Ovary (tissue), 7 donors: ENCODE measurements at regions not wholly inside any gene's neighbourhood (a gene's known extent, or its start where the extent isn't known, plus 50 kb on each side); places are given as distances from the start of the nearest gene placed in this dataset.

Source experiments
- DNase-seq, 5 donors: peaks; one replicate each; pipeline ENCODE4 v3.0.0-alpha.2; 2019 to 2020
- H3K27ac ChIP-seq, 2 donors: fragments of 200-600 bp; one replicate each; pipeline versions ENCODE4 v1.5.1 to v1.8.0; 2019 to 2022
- H3K27me3 ChIP-seq: fragments of 200-600 bp; one replicate; pipeline ENCODE4 v1.8.0; 2022
- H3K36me3 ChIP-seq: fragments of 200-600 bp; sonication (generic); one replicate; pipeline ENCODE4 v1.5.1; 2019
- H3K4me1 ChIP-seq: one replicate; pipeline ENCODE4 v1.8.1; 2013; ENCODE audit warnings: mild to moderate bottlenecking, moderate library complexity; ENCODE audit not compliant: insufficient read depth
- H3K4me3 ChIP-seq: fragments of 200-600 bp; sonication (generic); one replicate; pipeline ENCODE4 v1.5.1; 2017
- H3K9me3 ChIP-seq, 2 donors: fragments of 200-600 bp in 1 of 2; sonication (generic) in 1 of 2; one replicate each; pipeline versions ENCODE4 v1.5.1 to v1.8.1; 2013 to 2019; ENCODE audit warnings: mild to moderate bottlenecking in 1 of 2, moderate library complexity in 1 of 2
- CTCF ChIP-seq, 3 donors: fragments of 450-650 bp in 2 of 3; fragments of 200-600 bp in 1 of 3; IDR thresholded peaks; one replicate each; pipeline versions ENCODE4 v1.5.1 to v1.8.0; 2016 to 2022; ENCODE audit warnings: antibody characterized with exemption in 3 of 3, mild to moderate bottlenecking in 1 of 3
- EP300 ChIP-seq: sonication (generic); formaldehyde crosslinking; IDR thresholded peaks from one replicate; pipeline ENCODE4 v1.6.1; 2017; ENCODE audit warnings: antibody characterized with exemption
- POLR2A ChIP-seq: fragments of 450-650 bp; IDR thresholded peaks from one replicate; pipeline ENCODE4 v1.6.1; 2017; ENCODE audit warnings: antibody characterized with exemption, mild to moderate bottlenecking, moderate library complexity
- WGBS, 3 donors: extraction: QIAGEN DNeasy Blood & Tissue Kit in 1 of 3; methylation state at CpG; one replicate each; pipeline versions ENCODE4 v1.1.5 to v1.1.7; 2013 to 2017; 5-methylcytosine and 5-hydroxymethylcytosine counted together
- intact Hi-C, 4 donors: fragments of 100-400 bp; cut with DNase I; formaldehyde crosslinking; loops; one replicate each; pipeline versions ENCODE4 v1.11.0 to v1.15.1; 2022 to 2023
- donor health status: DM: no; HTN: no; CAD: no; lungs with moderate emphysema.
- donor health status: DM: no; HTN: no; CAD: no.
- donor health status: Bipolar disorder and iron deficiency.
- donor health status: DM: no; HTN: no; CAD: no.
- donor health status: DM: yes; HTN: yes; CAD: no.

GRCh38 chr5:103724271-103724670 is 161.7 kb upstream of the NUDT12 start:
- intact Hi-C loops: no loop called here
- Histone ChIP-seq H3K36me3 (no peaks in the 10 kb centered on the region), H3K4me3 (no peak overlapping the region), H3K9me3 (no peaks in the 10 kb centered on the region), H3K27ac (no peak overlapping the region), H3K4me1 (no peaks in the 10 kb centered on the region), H3K27me3 (no peaks in the 10 kb centered on the region)
- no peak for DNase-seq
- TF ChIP-seq POLR2A (no peak), EP300 (no peak), CTCF (IDR thresholded peaks at IDR 0.05) (no peak)

GRCh38 chr5:103721183-103721582 is 158.6 kb upstream of the NUDT12 start:
- TF ChIP-seq CTCF (IDR thresholded peaks at IDR 0.05) (no peak), EP300 (no peak), POLR2A (no peak)
- WGBS, 3 donors: 78 to 88% (median 85%) methylated on average over 3 of the region's 3 CpGs
- intact Hi-C loops: no loop called here
- H3K27me3 ChIP-seq: no peaks in the 10 kb centered on the region
- no peak for DNase-seq
- no peak overlapping the region for H3K27ac ChIP-seq
- no peaks in the 10 kb centered on the region for H3K9me3 ChIP-seq
- no peaks in the 10 kb centered on the region for H3K36me3 ChIP-seq
- no peaks in the 10 kb centered on the region for H3K4me1 ChIP-seq
- no peak overlapping the region for H3K4me3 ChIP-seq

DNA sequence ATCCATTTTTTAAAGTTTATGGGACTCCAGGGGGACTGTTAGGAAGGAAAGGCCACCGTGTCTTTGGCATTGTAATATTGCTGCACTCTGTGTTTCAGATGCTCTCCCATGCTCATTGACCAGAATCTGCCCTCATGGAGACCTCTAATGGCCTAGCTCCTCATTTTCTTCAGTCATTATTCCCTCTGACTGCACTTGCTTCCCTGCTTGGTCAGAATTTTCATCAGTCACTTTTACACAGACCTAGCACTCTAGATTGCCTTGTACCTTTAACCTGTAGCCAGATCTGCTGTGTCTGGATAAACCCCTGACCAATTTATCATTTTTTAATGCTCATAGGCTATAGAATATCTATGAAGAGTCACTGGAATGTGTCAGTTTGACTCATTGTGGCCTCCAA is 155.5 kb upstream of the NUDT12 start:
- DNase-seq: no peak
- no peak overlapping the region for H3K27ac ChIP-seq
- no peaks in the 10 kb centered on the region for H3K36me3 ChIP-seq
- intact Hi-C loops: loop anchor here in 1 of 4 donors (5.0 kb wide), 1 partner anchor 224 kb away; no protein-coding TSS in a partner anchor
- no peak for TF ChIP-seq POLR2A
- no peak for TF ChIP-seq CTCF (IDR thresholded peaks at IDR 0.05)
- no peak for TF ChIP-seq EP300
- 56 to 74% (median 64%) methylated on average over 1 of the region's 1 CpG for WGBS, 3 donors
- no peaks in the 10 kb centered on the region for H3K27me3 ChIP-seq
- H3K4me3 ChIP-seq: no peak overlapping the region
- H3K4me1 ChIP-seq: no peaks in the 10 kb centered on the region
- H3K9me3 ChIP-seq: no peaks in the 10 kb centered on the region

DNA sequence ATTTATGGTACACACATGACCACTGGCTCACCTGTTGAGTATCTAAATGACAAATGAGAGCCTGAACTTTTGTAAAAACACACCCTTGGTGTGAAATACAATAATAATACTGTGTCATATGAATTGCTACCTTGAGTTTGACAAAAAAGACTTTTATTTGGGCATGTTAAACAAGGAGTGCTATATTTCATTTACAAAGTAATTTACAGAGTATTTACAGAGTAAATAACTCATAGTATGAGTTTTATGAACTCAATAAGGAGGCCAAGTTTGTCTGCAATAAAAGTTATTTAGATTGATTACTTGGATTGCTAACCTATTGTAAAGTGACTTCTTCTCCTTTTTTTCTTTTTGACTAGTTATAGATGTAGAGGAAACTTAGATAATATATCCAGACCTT is 146.0 kb upstream of the NUDT12 start:
- intact Hi-C loops: no loop called here
- Histone ChIP-seq H3K27ac (no peak overlapping the region), H3K36me3 (no peaks in the 10 kb centered on the region), H3K4me1 (no peaks in the 10 kb centered on the region), H3K4me3 (no peak overlapping the region), H3K9me3 (no peaks in the 10 kb centered on the region), H3K27me3 (no peaks in the 10 kb centered on the region)
- no peak for TF ChIP-seq CTCF (IDR thresholded peaks at IDR 0.05)
- no peak for TF ChIP-seq POLR2A
- no peak for TF ChIP-seq EP300
- no peak for DNase-seq
